ENCODE measurements at regions not wholly inside any gene's neighbourhood (a gene's known extent, or its start where the extent isn't known, plus 50 kb on each side); places are given as distances from the start of the nearest gene placed in this dataset.

DNA sequence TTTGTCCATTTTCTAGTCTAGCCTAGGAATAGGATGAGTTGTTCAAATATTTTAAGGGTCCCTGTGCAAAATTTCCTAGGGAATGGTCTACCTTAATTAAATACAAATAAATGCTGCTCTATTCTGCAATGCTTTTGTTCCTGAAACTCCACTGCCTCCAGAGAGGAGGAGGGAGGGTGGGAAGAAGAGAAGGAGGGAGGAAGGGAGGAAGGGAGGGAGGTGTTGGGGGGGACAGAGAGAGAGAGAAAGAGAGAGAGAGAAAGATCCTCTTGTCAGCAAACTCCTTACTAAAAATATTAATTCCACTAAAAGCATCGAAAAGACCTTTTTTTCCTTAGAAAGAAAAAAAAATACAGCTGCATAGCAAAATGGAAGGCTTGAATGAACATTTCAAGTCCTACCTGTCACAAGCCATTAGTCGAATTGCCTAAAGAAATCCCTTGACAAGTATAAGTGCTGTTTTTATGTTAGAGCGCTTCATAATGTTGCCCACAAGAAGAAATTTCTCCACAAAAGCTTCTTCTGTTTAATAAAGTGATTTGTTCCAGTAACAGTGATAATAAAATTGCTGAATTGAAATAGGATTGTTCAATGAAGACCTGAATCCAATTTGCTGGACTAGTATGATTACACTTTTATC lies 106.0 kb downstream of the NKX6-1 start:
- no peak for DNase-seq (ENCODE audit: extremely low read depth, insufficient read length)
- Histone ChIP-seq H3K4me3 (replicated peaks; ENCODE audit: low read depth, low read length) (no peak overlapping the region), H3K36me3 (ENCODE audit: control insufficient read depth, insufficient read depth, low read length) (no peaks in the 10 kb centered on the region), H3K27me3 (replicated peaks; ENCODE audit: control insufficient read depth, insufficient read depth, low read length) (no peaks in the 10 kb centered on the region)
- TF ChIP-seq, protein P1, sequence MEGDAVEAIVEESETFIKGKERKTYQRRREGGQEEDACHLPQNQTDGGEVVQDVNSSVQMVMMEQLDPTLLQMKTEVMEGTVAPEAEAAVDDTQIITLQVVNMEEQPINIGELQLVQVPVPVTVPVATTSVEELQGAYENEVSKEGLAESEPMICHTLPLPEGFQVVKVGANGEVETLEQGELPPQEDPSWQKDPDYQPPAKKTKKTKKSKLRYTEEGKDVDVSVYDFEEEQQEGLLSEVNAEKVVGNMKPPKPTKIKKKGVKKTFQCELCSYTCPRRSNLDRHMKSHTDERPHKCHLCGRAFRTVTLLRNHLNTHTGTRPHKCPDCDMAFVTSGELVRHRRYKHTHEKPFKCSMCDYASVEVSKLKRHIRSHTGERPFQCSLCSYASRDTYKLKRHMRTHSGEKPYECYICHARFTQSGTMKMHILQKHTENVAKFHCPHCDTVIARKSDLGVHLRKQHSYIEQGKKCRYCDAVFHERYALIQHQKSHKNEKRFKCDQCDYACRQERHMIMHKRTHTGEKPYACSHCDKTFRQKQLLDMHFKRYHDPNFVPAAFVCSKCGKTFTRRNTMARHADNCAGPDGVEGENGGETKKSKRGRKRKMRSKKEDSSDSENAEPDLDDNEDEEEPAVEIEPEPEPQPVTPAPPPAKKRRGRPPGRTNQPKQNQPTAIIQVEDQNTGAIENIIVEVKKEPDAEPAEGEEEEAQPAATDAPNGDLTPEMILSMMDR (IDR thresholded peaks at IDR 0.05; ENCODE audit: insufficient read depth, low read length, poor library complexity, severe bottlenecking): no peak

DNA sequence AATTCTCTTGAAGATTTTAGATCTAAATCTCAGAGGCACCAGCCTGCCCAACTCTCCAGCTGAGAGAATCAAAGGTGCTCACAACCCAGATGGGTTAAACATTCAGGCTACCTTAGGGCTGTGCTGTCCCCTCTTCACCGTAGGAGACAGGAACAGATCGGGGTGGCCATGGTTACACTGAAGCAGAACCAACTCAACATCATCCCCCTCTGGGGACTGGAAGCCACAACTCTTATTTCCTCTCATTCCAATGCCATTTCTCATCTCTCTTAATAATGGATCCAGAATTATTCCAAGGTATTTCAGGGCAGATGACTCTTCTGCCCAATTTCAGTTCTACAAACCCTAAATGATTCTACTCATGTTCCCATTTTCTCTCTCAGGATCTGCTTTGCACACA lies 109.7 kb downstream of the NKX6-1 start:
- no peak overlapping the region for H3K4me3 ChIP-seq (replicated peaks; ENCODE audit: low read depth, low read length)
- DNase-seq (ENCODE audit: extremely low read depth, insufficient read length): no peak
- TF ChIP-seq, protein P1 (IDR thresholded peaks at IDR 0.05; ENCODE audit: insufficient read depth, low read length, poor library complexity, severe bottlenecking): no peak
- H3K36me3 ChIP-seq (ENCODE audit: control insufficient read depth, insufficient read depth, low read length): no peaks in the 10 kb centered on the region
- no peaks in the 10 kb centered on the region for H3K27me3 ChIP-seq (replicated peaks; ENCODE audit: control insufficient read depth, insufficient read depth, low read length)

DNA sequence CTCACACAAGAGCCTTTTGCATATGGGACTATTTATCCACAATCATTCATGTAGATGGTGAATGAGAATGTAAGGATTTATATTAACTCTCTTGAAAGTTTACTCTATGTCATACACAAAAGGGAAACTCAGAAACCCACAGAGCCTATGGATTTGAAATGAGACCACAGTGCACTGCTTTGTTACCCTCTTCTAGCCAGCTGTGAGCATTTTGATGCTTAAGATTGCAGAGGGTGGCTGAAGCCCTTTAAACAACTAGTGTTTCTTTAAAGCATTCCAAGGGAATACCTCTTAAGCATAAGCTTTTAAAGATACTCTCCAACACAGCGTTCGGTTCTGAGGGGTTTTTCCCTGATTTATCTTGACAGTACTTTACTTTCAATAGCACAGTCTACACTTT lies 113.9 kb downstream of the NKX6-1 start:
- TF ChIP-seq, protein P1 (IDR thresholded peaks at IDR 0.05; ENCODE audit: insufficient read depth, low read length, poor library complexity, severe bottlenecking): no peak
- Histone ChIP-seq H3K36me3 (ENCODE audit: control insufficient read depth, insufficient read depth, low read length) (no peaks in the 10 kb centered on the region), H3K4me3 (replicated peaks; ENCODE audit: low read depth, low read length) (no peak overlapping the region), H3K27me3 (replicated peaks; ENCODE audit: control insufficient read depth, insufficient read depth, low read length) (no peaks in the 10 kb centered on the region; the same call in 1 of the 2 replicates)
- DNase-seq (ENCODE audit: extremely low read depth, insufficient read length): no peak

DNA sequence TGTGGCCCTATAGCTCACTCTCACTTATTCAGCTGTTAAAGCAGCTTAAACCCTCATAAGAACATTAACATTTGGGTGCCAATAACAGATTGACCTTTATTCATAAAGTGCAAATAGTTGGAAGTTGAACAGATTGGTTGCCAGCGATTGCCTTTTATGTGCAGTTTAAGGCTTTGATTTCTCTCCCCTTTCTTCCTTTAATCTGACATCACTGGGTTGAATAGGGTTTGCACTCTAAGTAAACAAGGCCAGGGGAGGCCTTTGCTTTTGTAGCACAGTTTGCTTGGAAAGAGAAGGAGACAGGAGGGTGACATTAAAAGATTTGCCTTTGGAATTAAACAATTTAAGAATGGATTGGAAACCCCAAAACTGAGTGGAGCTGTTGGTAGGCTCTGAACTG lies 114.3 kb downstream of the NKX6-1 start:
- H3K27me3 ChIP-seq (replicated peaks; ENCODE audit: control insufficient read depth, insufficient read depth, low read length): no peaks in the 10 kb centered on the region; the same call in 1 of the 2 replicates
- no peak overlapping the region for H3K4me3 ChIP-seq (replicated peaks; ENCODE audit: low read depth, low read length)
- H3K36me3 ChIP-seq (ENCODE audit: control insufficient read depth, insufficient read depth, low read length): no peaks in the 10 kb centered on the region
- TF ChIP-seq, protein P1 (IDR thresholded peaks at IDR 0.05; ENCODE audit: insufficient read depth, low read length, poor library complexity, severe bottlenecking): no peak
- no peak for DNase-seq (ENCODE audit: extremely low read depth, insufficient read length)

DNA sequence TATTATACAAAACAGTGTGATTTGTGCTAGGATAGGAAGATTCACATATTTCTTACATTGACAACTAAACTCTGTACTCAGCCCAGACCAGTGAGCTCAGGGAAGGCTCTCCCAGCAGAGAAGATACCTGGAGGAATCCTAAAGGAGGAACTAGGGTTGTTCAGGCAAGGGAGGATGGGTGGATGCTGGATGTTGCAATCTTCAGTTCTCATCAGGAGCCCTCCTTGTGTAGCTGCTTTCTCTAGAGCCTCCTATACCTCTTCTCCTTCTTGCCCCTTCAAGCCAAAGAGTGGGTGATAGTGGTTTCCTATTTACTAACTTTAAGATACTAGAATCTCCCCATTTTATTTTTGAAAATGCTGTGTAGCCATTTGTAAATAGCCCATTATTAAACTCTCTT lies 117.3 kb downstream of the NKX6-1 start:
- TF ChIP-seq, protein P1 (IDR thresholded peaks at IDR 0.05; ENCODE audit: insufficient read depth, low read length, poor library complexity, severe bottlenecking): no peak
- H3K27me3 ChIP-seq (replicated peaks; ENCODE audit: control insufficient read depth, insufficient read depth, low read length): no peaks in the 10 kb centered on the region; the same call in 1 of the 2 replicates
- DNase-seq (ENCODE audit: extremely low read depth, insufficient read length): no peak
- H3K4me3 ChIP-seq (replicated peaks; ENCODE audit: low read depth, low read length): no peak overlapping the region
- no peaks in the 10 kb centered on the region for H3K36me3 ChIP-seq (ENCODE audit: control insufficient read depth, insufficient read depth, low read length)
